T-helper 22 cell (primary cell): ENCODE measurements at regions not wholly inside any gene's neighbourhood (a gene's known extent, or its start where the extent isn't known, plus 50 kb on each side); places are given as distances from the start of the nearest gene placed in this dataset.
"Not testable (repeated sequence)": the region's sequence is repeated elsewhere in the genome, so short reads cannot be mapped to it uniquely, and the experiment has no call there.

Experiments used
- DNase-seq: peaks from one replicate; pipeline ENCODE4 v3.0.0-alpha.2; 2020; ENCODE audit warnings: low read depth

DNA sequence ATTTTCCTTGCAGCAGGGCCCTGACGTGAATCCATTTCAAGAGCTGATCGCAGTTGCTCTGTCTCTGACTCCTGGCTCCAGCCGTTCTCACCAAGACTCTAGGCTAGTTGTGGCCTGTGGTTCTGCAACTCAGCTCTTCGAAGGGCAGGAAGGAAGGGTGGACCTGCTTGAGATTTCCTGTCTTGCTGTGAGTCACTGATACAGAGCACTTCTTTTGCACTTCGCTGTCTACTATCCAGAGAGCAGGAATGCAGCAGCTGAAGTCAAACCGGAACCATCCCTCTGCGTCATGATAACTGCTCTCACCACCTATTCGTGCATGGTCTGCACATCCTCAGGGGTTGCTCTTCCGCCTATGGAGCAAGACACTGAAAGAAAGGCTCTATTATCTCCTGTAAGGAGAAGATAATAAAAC, 59.7 kb downstream of the RAP2B start:
- peak; percentile 81 for DNase-seq

- not testable (repeated sequence) for DNase-seq
Observed at GRCh38 chr3:153226877-153227276, 64.9 kb downstream of the RAP2B start.

DNA sequence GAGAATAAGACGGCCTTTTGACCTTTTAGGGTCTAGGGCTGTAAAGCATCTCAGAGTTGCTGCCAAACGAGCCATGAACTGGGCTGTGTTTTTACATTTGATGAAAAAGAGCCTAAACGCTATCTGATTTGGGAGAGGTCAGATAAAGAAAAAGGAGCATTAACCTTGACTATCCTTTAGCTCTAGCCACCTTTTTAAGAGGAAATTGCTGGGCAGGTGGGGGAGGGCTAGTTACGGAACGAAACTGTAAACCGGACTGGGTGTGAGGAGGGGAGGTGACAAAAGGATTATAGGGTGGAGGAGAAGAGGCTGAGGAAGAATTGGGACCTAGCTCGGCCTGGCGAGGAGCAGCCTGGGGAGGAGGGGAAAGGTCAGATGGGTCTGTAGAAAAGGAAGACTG, 68.4 kb downstream of the RAP2B start:
- DNase-seq = not testable (repeated sequence)

DNA sequence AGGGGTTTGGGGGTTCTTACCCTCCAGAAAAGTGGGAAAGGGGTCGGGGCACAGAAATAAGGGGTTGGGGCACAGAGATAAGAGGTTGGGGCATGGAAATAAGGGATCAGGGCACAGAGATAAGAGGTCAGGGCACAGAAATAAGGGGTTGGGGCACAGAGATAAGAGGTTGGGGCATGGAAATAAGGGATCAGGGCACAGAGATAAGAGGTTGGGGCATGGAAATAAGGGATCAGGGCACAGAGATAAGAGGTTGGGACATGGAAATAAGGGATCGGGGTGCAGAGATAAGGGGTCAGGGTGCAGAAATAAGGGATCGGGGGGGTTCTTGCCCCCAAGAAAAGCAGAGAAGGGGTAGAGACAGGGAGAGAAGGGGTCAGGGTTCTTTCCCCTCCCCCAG, 69.2 kb downstream of the RAP2B start:
- DNase-seq = not testable (repeated sequence)

DNA sequence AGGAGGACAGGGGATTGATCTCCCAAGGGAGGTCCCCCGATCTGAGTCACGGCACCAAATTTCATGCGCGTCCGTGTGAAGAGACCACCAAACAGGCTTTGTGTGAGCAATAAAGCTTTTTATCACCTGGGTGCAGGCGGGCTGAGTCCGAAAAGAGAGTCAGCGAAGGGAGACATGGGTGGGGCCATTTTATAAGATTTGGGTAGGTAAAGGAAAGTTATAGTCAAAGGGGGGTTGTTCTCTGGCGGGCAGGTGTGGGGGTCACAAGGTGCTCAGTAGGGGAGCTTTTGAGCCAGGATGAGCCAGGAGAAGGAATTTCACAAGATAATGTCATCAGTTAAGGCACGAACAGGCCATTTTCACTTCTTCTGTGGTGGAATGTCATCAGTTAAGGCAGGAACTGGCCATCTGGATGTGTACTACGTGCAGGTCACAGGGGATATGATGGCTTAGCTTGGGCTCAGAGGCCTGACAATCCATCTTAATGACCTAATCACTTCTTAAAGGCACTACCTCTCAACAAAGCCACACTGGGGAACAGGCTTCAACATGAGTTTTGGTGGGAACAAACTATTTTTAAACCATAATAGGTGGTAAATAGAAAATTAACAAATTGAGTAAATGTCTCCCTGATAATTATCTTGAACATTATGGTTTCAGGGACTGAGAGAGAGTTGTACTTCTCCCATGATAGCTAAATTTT, 70.2 kb downstream of the RAP2B start:
- not testable (repeated sequence) for DNase-seq

- DNase-seq = no peak
Observed at GRCh38 chr3:153232851-153233271, 70.8 kb downstream of the RAP2B start.

- no peak for DNase-seq
Observed at GRCh38 chr3:153233986-153234385, 72.0 kb downstream of the RAP2B start.

GRCh38 chr3:153242896-153243295, 80.9 kb downstream of the RAP2B start:
- DNase-seq = no peak

DNA sequence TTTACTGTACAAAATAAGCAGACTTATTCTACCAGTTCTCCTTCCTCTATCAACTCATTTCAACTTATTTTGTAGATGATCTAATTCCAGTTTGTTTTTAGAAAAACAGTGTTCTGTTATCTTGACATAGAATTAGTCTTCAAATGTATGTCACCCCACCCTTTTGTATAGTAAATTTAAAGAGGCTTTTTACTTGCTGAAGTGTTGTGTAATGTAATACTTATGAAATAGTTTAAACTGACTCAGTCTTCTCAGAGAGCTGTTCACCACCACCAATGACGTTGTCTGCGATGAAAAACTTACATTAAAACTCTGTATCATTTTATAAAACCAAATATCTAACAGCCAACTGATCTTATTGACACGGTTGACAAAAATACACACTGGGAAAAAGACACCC, 82.9 kb downstream of the RAP2B start:
- DNase-seq = no peak

DNA sequence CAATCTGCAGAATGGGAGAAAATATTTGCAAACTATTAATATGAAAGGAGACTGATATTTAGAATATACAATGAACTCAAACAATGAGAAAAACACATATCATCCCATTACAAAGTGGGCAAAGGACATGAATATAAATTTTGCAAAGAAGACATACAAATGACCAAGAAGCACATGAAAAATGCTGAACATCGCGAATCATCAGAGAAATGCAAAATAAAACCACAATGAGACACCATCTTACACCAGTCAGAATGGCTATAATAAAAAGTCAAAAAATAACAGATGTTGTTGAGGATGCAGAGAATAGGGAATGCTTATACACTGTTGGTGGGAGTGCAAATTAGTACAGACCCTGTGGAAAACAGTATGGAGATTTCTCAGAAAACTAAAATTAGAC, 83.6 kb downstream of the RAP2B start:
- DNase-seq = no peak

DNA sequence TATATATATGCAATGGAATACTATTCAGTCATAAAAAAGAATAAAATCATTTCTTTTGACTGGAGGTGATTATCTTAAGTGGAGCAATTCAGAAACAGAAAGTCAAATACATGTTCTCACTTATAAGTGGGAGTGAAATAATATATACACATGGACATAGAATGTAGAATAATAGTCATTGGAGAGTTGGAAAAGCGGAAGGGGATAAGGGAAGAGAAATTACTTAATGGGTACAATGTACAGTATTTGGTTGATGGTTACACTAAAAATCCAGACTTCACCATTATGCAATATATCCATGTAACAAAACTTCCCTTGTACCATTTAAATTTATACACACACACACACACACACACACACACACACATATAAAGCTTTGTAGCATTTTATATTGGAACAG, 84.3 kb downstream of the RAP2B start:
- DNase-seq = no peak

GRCh38 chr3:153246806-153247205, 84.8 kb downstream of the RAP2B start:
- DNase-seq = no peak

- no peak for DNase-seq
Observed at GRCh38 chr3:153247331-153248330, 85.6 kb downstream of the RAP2B start.

- not testable (repeated sequence) for DNase-seq
Observed at GRCh38 chr3:153248835-153249234, 86.8 kb downstream of the RAP2B start.

- DNase-seq = no peak
Observed at GRCh38 chr3:153249906-153250305, 87.9 kb downstream of the RAP2B start.

GRCh38 chr3:153250446-153250845, 88.4 kb downstream of the RAP2B start:
- no peak for DNase-seq

DNA sequence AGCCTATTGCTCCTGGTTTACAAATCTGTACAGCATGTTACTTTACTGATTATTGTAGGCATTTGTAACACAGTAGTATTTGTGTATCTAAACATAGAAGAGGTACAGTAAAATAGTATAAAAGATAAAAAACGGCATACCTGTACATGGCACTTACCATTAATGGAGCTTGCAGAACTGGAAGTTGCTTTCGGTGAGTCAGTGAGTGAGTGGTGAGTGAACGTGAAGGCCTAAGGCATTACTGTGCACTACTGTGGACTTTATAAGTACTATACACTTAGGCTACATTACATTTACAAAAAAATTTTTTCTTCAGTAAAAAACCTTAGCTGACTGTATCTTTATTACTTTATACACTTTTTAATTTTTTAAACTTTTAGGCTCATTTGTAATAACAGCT, 90.9 kb downstream of the RAP2B start:
- DNase-seq = no peak

GRCh38 chr3:153254361-153254760, 92.3 kb downstream of the RAP2B start:
- DNase-seq = no peak

DNA sequence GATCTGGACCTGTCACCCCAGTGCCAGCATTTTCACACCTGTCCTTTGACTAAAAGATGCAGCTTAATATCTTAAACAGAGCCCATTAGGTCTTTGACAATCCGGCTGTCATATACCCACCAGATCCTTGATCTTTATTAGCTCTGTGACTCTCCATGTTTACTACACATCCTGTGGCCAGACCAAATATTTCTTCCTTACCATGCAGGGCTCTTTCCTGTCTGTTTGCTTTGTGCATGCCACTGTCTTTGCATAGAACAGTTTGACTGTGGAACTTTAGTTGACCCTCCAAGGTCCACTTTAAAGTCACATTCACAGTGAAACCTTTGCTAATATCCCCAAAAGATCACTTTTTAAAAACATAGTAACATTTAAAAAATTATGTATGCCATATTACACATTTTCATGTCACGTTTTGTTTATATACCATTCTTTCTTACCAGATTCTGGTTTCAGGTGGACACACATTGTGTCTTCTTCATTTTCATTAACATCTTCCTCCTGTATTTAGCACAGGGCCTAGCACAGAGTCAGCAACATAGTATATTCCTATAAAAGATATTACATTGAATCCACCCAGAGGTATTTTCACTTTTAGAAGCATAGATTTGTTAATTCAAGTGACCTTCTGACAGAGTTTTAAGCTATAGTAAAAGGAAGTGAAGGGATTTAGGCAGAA, 95.8 kb downstream of the RAP2B start:
- DNase-seq = no peak

GRCh38 chr3:153259956-153260355, 97.9 kb downstream of the RAP2B start:
- DNase-seq = no peak

DNA sequence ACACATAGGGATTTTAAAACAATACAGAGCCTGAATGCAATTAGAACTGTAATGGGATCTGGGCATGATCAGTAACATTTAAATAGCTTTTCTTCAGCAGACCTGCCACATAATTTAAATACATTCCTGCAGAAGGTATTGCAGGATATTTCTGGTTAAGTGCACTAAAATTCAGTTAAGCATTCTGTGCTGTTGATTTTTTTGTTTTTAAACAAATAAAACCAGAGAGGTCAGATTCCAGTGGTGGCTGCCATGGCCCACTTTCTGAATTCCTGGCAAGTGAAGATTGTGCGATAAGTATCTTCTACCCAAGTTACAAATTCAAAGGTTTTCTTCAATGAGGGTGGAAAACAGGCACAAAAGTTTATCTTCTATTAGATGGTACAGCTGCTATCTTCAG, 98.7 kb downstream of the RAP2B start:
- no peak for DNase-seq

DNA sequence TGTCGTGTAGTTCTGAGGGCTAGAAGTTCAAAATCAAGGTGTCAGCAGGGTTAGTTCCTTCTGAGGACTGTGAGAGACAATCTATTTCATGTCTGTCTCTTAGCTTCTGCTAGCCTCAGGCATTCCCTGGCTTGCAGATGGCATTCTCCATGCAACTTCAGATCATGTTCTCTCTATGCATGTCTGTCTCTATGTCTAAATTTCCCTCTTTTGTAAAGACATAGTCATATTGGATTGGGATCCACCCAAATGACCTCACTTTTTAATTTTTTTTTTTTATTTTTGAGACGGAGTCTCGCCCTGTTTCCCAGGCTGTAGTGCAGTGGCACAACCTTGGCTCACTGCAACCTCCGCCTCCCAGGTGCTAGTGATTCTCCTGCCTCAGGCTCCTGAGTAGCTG, 104.6 kb downstream of the RAP2B start:
- no peak for DNase-seq
